Fibroblast of villous mesenchyme (primary cell): ENCODE measurements at regions not wholly inside any gene's neighbourhood (a gene's known extent, or its start where the extent isn't known, plus 50 kb on each side); places are given as distances from the start of the nearest gene placed in this dataset.
A peak's percentile ranks its signal among the peaks of the same experiment; 100 is the strongest.

ENCODE experiments used
- DNase-seq: peaks from one replicate; pipeline ENCODE4 v3.0.0-alpha.2; 2010; ENCODE audit warnings: low read depth
- H3K4me3 ChIP-seq: 2 replicates; pipeline ENCODE4 v1.5.1; 2011; ENCODE audit warnings: low read depth, mild to moderate bottlenecking, low read length
- CTCF ChIP-seq: IDR thresholded peaks from 2 replicates; pipeline ENCODE4 v1.5.1; 2012; ENCODE audit warnings: low read depth, mild to moderate bottlenecking, low read length; ENCODE audit not compliant: insufficient read depth

- DNase-seq, result no peak
Observed at GRCh38 chr13:65468628-65469027, 1761.5 kb downstream of the PCDH9 start.

GRCh38 chr13:65461590-65461989, 1768.5 kb downstream of the PCDH9 start:
- peak; percentile 6 for DNase-seq
- no peak for TF ChIP-seq CTCF
- no peak overlapping the region for H3K4me3 ChIP-seq

More at GRCh38 chr13:65468628-65469027, 1761.5 kb downstream of the PCDH9 start:
- H3K4me3 ChIP-seq, result no peak overlapping the region
- TF ChIP-seq CTCF, result no peak

- no peak overlapping the region for H3K4me3 ChIP-seq
- DNase-seq, result no peak
- no peak for TF ChIP-seq CTCF
Observed at GRCh38 chr13:65460136-65460535, 1770.0 kb downstream of the PCDH9 start.

- DNase-seq, result no peak
- no peak for TF ChIP-seq CTCF
- H3K4me3 ChIP-seq, result no peak overlapping the region
Observed at GRCh38 chr13:65456150-65456912, 1773.8 kb downstream of the PCDH9 start.

- no peak for TF ChIP-seq CTCF
- H3K4me3 ChIP-seq, result no peak overlapping the region
- no peak for DNase-seq
Observed at GRCh38 chr13:65454403-65454802, 1775.7 kb downstream of the PCDH9 start.

GRCh38 chr13:65453982-65454381, 1776.2 kb downstream of the PCDH9 start:
- no peak for DNase-seq
- no peak overlapping the region for H3K4me3 ChIP-seq
- no peak for TF ChIP-seq CTCF

GRCh38 chr13:65445340-65445739, 1784.8 kb downstream of the PCDH9 start:
- no peak for TF ChIP-seq CTCF
- no peak overlapping the region for H3K4me3 ChIP-seq
- DNase-seq, result no peak
